ENCODE measurements at regions not wholly inside any gene's neighbourhood (a gene's known extent, or its start where the extent isn't known, plus 50 kb on each side); places are given as distances from the start of the nearest gene placed in this dataset.

GRCh38 chr9:21672140-21672539, 130.3 kb upstream of the MTAP start:
- no peak for TF ChIP-seq CTCF (IDR thresholded peaks at IDR 0.05)
- TF ChIP-seq POLR2A (IDR thresholded peaks at IDR 0.05): no peak
